ENCODE measurements at regions not wholly inside any gene's neighbourhood (a gene's known extent, or its start where the extent isn't known, plus 50 kb on each side); places are given as distances from the start of the nearest gene placed in this dataset.

GRCh38 chr2:217313386-217313785 is 453.5 kb upstream of the TNP1 start:
- ChIA-PET POLR2A (no interaction called here), CTCF (ENCODE audit: low intra/inter-chr PET ratio, low total read pairs) (no interaction called here)
- H4K20me1 ChIP-seq (ENCODE audit: insufficient read depth, low read length) = no peaks in the 10 kb centered on the region
- no peak overlapping the region for H3K9ac ChIP-seq (ENCODE audit: insufficient read depth, low read depth, low read length)
- no peaks in the 10 kb centered on the region for H3K9me3 ChIP-seq (ENCODE audit: low read length)
- FAIRE-seq (no peak), ATAC-seq (no peak), DNase-seq (ENCODE audit: low spot score) (no peak)
- no peak overlapping the region for H2AFZ ChIP-seq (ENCODE audit: low read length)
- intact Hi-C loops (cut with micrococcal nuclease; ENCODE audit: unreplicated experiment) = no loop called here
- no TSS peak for BruUV-seq (replicated peaks)
- H3K4me1 ChIP-seq (ENCODE audit: insufficient read depth, low read length) = no peaks in the 10 kb centered on the region
- in situ Hi-C loops (cut with HindIII; ENCODE audit: extremely low pct_ligation_motif_present, low pct_unique_long_range_greater_than_20kb) = no loop called here
- H3K27ac ChIP-seq (ENCODE audit: extremely low read length, insufficient read depth, low read length) = no peak overlapping the region
- no peaks in the 10 kb centered on the region for H3K36me3 ChIP-seq (replicated peaks in 1 of 2; ENCODE audit: control insufficient read depth in 1 of 2, insufficient read depth in 2 of 2, low read length in 2 of 2)
- TF ChIP-seq ZMYM2 (CRISPR knock-in tag; IDR thresholded peaks at IDR 0.05) (no peak), ZNF816 (CRISPR knock-in tag; IDR thresholded peaks at IDR 0.05; ENCODE audit: borderline replicate concordance) (no peak), ZNF280B (CRISPR knock-in tag; IDR thresholded peaks at IDR 0.05; ENCODE audit: borderline replicate concordance) (no peak), PAF1 (CRISPR knock-in tag; IDR thresholded peaks at IDR 0.05) (no peak), SP140L (CRISPR knock-in tag; IDR thresholded peaks at IDR 0.05; ENCODE audit: borderline replicate concordance) (no peak)
- H3K4me3 ChIP-seq (replicated peaks in 1 of 3; ENCODE audit: insufficient read depth in 1 of 3, low read depth in 2 of 3, low read length in 3 of 3) = no peak overlapping the region
- H3K27me3 ChIP-seq (ENCODE audit: control insufficient read depth in 1 of 2, insufficient read depth in 2 of 2, low read length in 2 of 2) = no peaks in the 10 kb centered on the region
- H3K79me2 ChIP-seq (ENCODE audit: insufficient read depth, low read length) = no peaks in the 10 kb centered on the region
- H3K4me2 ChIP-seq (ENCODE audit: low read depth, low read length) = no peak overlapping the region
- WGBS (ENCODE audit: low lambda C conversion rate) = 48% methylated on average over 4 of the region's 4 CpGs

GRCh38 chr2:217309056-217309455 is 449.2 kb upstream of the TNP1 start:
- Histone ChIP-seq H3K9me3 (ENCODE audit: low read length) (no peaks in the 10 kb centered on the region), H3K4me2 (ENCODE audit: low read depth, low read length) (no peak overlapping the region), H3K79me2 (ENCODE audit: insufficient read depth, low read length) (no peaks in the 10 kb centered on the region), H3K9ac (ENCODE audit: insufficient read depth, low read depth, low read length) (no peak overlapping the region), H3K27ac (ENCODE audit: extremely low read length, insufficient read depth, low read length) (no peak overlapping the region), H3K4me1 (ENCODE audit: insufficient read depth, low read length) (no peaks in the 10 kb centered on the region), H3K4me3 (replicated peaks in 1 of 3; ENCODE audit: insufficient read depth in 1 of 3, low read depth in 2 of 3, low read length in 3 of 3) (no peak overlapping the region), H3K27me3 (ENCODE audit: control insufficient read depth in 1 of 2, insufficient read depth in 2 of 2, low read length in 2 of 2) (no peaks in the 10 kb centered on the region), H3K36me3 (replicated peaks in 1 of 2; ENCODE audit: control insufficient read depth in 1 of 2, insufficient read depth in 2 of 2, low read length in 2 of 2) (no peaks in the 10 kb centered on the region), H2AFZ (ENCODE audit: low read length) (no peak overlapping the region), H4K20me1 (ENCODE audit: insufficient read depth, low read length) (no peaks in the 10 kb centered on the region)
- no TSS peak for BruUV-seq (replicated peaks)
- intact Hi-C loops (cut with micrococcal nuclease; ENCODE audit: unreplicated experiment) = no loop called here
- DNase-seq (ENCODE audit: low spot score) (no peak), ATAC-seq (no peak), FAIRE-seq (no peak)
- 23% methylated on average over 4 of the region's 4 CpGs for WGBS (ENCODE audit: low lambda C conversion rate)
- ChIA-PET POLR2A (no interaction called here), CTCF (ENCODE audit: low intra/inter-chr PET ratio, low total read pairs) (no interaction called here)
- in situ Hi-C loops (cut with HindIII; ENCODE audit: extremely low pct_ligation_motif_present, low pct_unique_long_range_greater_than_20kb) = no loop called here
- TF ChIP-seq ATF3 (CRISPR knock-in tag; IDR thresholded peaks at IDR 0.05) (no peak), BCL3 (CRISPR knock-in tag; IDR thresholded peaks at IDR 0.05) (no peak), ZFP62 (CRISPR knock-in tag; IDR thresholded peaks at IDR 0.05) (no peak), ZNF704 (CRISPR knock-in tag; IDR thresholded peaks at IDR 0.05; ENCODE audit: borderline replicate concordance) (no peak), MTA3 (CRISPR knock-in tag; IDR thresholded peaks at IDR 0.05) (no peak), KDM5A (IDR thresholded peaks at IDR 0.05; ENCODE audit: borderline replicate concordance, low read length) (no peak), DNMT1 (CRISPR knock-in tag; IDR thresholded peaks at IDR 0.05) (no peak), ZNF564 (CRISPR knock-in tag; IDR thresholded peaks at IDR 0.05) (no peak), TFE3 (CRISPR knock-in tag; IDR thresholded peaks at IDR 0.05) (no peak), ZNF878 (CRISPR knock-in tag; IDR thresholded peaks at IDR 0.05) (no peak)
